ENCODE measurements at regions not wholly inside any gene's neighbourhood (a gene's known extent, or its start where the extent isn't known, plus 50 kb on each side); places are given as distances from the start of the nearest gene placed in this dataset.

DNA sequence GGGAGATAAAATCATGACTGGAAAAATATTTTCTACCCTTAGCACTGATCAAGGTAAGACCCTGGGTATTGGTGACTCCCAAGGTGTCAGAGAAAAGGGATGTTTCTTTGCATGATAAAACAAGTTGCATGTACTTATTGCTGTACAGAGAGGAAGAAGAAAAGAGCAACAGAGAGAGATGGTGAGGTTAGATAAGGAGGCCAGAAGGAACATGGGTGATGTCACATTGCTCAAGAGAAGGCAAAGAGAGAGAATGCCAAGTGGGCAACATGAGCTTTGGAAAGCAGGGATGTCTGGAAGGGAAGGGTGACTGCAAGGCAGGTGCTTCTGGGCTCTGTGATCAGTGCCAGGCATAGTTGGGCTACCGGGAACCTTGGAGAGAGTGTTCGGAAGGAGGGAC lies 65.1 kb upstream of the ADARB2 start:
- TF ChIP-seq TAF1 (IDR thresholded peaks at IDR 0.05; ENCODE audit: borderline replicate concordance, low read depth, low read length): no peak
- FAIRE-seq (no peak), DNase-seq (ENCODE audit: insufficient read length) (no peak)

DNA sequence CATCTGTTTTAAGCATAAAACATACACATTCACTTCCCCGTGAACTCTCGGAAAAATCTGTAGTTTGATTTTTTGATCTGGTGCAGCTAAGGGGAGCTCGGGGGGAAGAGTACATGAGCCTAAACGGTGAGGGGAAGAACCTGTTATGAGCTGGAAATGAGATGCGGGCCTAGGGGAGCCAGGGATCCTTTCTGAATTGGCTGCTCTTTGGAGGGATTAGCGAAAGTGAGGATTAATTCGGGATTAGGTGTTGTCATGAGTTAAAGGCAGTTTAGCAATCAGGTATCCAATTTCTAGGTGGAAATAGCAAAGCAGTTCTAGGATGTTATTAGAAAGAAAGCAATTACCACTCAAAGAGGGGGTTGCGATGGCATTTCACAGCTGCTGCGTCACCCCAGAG lies 51.1 kb upstream of the ADARB2 start:
- DNase-seq (ENCODE audit: insufficient read length): no peak
- no peak for TF ChIP-seq POLR2AphosphoS5 (IDR thresholded peaks at IDR 0.05; ENCODE audit: low read depth, low read length)
- no peak for FAIRE-seq

Data from GM12892 (cell line).